ENCODE measurements at regions not wholly inside any gene's neighbourhood (a gene's known extent, or its start where the extent isn't known, plus 50 kb on each side); places are given as distances from the start of the nearest gene placed in this dataset.

DNA sequence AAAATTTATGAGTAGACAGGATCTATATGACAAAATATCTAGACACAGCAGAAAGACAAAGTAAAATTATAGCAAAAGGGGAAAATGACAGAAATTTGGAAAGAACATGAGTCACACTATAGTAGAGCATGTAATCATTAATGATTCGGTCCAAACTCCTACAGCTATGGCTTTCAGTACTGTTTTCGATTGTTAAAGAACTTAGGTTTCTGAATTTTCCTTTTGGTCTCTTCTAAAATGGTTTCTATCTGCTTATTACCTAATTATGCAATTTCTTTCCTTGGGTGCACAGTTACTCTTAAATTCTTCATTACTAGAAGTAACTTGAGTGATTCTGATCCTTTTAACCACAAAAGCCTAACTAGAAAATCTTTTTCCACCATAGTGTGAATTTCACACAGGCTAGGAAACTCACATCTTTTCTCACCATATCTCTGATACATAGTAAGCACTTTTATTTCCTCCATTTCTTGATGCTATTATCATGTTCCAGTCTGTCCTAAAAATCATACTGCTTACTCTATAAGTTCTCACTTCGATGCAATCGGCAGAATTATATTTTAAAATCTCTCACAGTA, 1101.4 kb downstream of the PCDH9 start:
- TF ChIP-seq, protein P1, sequence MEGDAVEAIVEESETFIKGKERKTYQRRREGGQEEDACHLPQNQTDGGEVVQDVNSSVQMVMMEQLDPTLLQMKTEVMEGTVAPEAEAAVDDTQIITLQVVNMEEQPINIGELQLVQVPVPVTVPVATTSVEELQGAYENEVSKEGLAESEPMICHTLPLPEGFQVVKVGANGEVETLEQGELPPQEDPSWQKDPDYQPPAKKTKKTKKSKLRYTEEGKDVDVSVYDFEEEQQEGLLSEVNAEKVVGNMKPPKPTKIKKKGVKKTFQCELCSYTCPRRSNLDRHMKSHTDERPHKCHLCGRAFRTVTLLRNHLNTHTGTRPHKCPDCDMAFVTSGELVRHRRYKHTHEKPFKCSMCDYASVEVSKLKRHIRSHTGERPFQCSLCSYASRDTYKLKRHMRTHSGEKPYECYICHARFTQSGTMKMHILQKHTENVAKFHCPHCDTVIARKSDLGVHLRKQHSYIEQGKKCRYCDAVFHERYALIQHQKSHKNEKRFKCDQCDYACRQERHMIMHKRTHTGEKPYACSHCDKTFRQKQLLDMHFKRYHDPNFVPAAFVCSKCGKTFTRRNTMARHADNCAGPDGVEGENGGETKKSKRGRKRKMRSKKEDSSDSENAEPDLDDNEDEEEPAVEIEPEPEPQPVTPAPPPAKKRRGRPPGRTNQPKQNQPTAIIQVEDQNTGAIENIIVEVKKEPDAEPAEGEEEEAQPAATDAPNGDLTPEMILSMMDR (IDR thresholded peaks at IDR 0.05; ENCODE audit: poor library complexity): no peak
- no peak for TF ChIP-seq EZH2 (IDR thresholded peaks at IDR 0.05; ENCODE audit: borderline replicate concordance)
- TF ChIP-seq EZH2phosphoT487 (IDR thresholded peaks at IDR 0.05; ENCODE audit: low read depth, severe bottlenecking, unreplicated experiment): no peak
- no peak overlapping the region for H2AFZ ChIP-seq
- H3K36me3 ChIP-seq (replicated peaks; ENCODE audit: insufficient read depth, low read depth): no peaks in the 10 kb centered on the region
- no peak for DNase-seq (ENCODE audit: low spot score)
- H3K9me2 ChIP-seq (replicated peaks; ENCODE audit: insufficient read depth): no peaks in the 10 kb centered on the region
- no peak overlapping the region for H3K27ac ChIP-seq
- H3K9me3 ChIP-seq (ENCODE audit: low read depth): no peaks in the 10 kb centered on the region
- H3K27me3 ChIP-seq: no peaks in the 10 kb centered on the region
- H4K20me1 ChIP-seq (ENCODE audit: insufficient read depth, poor library complexity, severe bottlenecking): no peaks in the 10 kb centered on the region
- 93% methylated on average over 4 of the region's 4 CpGs for WGBS (ENCODE audit: low lambda C conversion rate, missing lambda C conversion rate)
- H3K4me3 ChIP-seq: no peak overlapping the region
- H3K4me2 ChIP-seq: no peak overlapping the region
- H3K4me1 ChIP-seq (ENCODE audit: insufficient read depth): no peaks in the 10 kb centered on the region
- H3K79me2 ChIP-seq: no peaks in the 10 kb centered on the region

DNA sequence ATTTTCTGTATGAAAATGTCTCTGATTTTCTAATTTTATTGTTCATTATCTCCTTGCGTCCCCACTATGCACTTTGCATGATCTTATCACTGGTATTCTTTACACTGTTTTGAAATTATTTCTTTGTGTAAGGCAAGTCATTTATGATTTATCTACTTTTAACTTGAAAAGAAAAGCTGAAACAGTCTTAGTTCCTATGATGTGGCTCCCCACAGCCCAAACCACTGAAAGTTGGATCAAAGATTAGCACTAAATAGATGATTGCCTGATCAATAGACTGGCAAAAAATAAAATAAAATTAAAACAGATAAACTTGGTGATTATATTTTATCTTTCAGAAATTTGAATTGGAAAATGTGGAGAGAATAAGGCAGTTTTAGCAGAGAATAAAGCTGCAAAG, 1101.9 kb downstream of the PCDH9 start:
- Histone ChIP-seq H3K4me3 (no peak overlapping the region), H4K20me1 (ENCODE audit: insufficient read depth, poor library complexity, severe bottlenecking) (no peaks in the 10 kb centered on the region), H3K4me2 (no peak overlapping the region), H3K27me3 (no peaks in the 10 kb centered on the region), H3K27ac (no peak overlapping the region), H3K4me1 (ENCODE audit: insufficient read depth) (no peaks in the 10 kb centered on the region), H3K79me2 (no peaks in the 10 kb centered on the region), H2AFZ (no peak overlapping the region), H3K9me2 (replicated peaks; ENCODE audit: insufficient read depth) (no peaks in the 10 kb centered on the region), H3K9me3 (ENCODE audit: low read depth) (no peaks in the 10 kb centered on the region), H3K36me3 (replicated peaks; ENCODE audit: insufficient read depth, low read depth) (no peaks in the 10 kb centered on the region)
- DNase-seq (ENCODE audit: low spot score): no peak
- TF ChIP-seq EZH2 (IDR thresholded peaks at IDR 0.05; ENCODE audit: borderline replicate concordance) (no peak), EZH2phosphoT487 (IDR thresholded peaks at IDR 0.05; ENCODE audit: low read depth, severe bottlenecking, unreplicated experiment) (no peak)
- TF ChIP-seq, protein P1 (IDR thresholded peaks at IDR 0.05; ENCODE audit: poor library complexity): no peak
- 94% methylated on average over 1 of the region's 1 CpG for WGBS (ENCODE audit: low lambda C conversion rate, missing lambda C conversion rate)

DNA sequence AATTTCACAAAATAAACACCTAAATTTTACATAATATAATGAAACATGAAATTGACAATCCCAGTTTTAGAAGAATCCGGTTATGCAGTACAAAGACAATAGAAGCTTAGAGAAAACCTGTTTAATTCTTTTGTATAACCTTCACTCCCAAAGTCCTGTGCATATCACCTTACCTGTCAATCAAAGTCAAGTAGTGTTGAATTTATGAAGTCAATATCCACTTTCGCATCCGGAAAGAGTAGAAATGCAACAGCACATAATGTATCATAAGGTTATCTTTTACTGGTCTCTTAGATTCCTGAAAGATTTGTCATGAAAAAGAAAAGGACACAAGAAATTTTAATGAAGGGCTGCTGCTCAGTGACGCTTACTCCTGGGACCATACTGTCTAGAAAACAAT, 1112.6 kb downstream of the PCDH9 start:
- no peak for DNase-seq (ENCODE audit: low spot score)

More for the DNA sequence above, 1112.6 kb downstream of the PCDH9 start:
- Histone ChIP-seq H3K4me2 (no peak overlapping the region), H3K4me3 (no peak overlapping the region), H4K20me1 (ENCODE audit: insufficient read depth, poor library complexity, severe bottlenecking) (no peaks in the 10 kb centered on the region), H3K9me3 (ENCODE audit: low read depth) (no peaks in the 10 kb centered on the region), H3K36me3 (replicated peaks; ENCODE audit: insufficient read depth, low read depth) (no peaks in the 10 kb centered on the region), H3K79me2 (no peaks in the 10 kb centered on the region), H3K4me1 (ENCODE audit: insufficient read depth) (no peaks in the 10 kb centered on the region), H3K27ac (no peak overlapping the region), H2AFZ (no peak overlapping the region), H3K27me3 (no peaks in the 10 kb centered on the region), H3K9me2 (replicated peaks; ENCODE audit: insufficient read depth) (no peaks in the 10 kb centered on the region)
- TF ChIP-seq, protein P1 (IDR thresholded peaks at IDR 0.05; ENCODE audit: poor library complexity): no peak
- TF ChIP-seq EZH2phosphoT487 (IDR thresholded peaks at IDR 0.05; ENCODE audit: low read depth, severe bottlenecking, unreplicated experiment) (no peak), EZH2 (IDR thresholded peaks at IDR 0.05; ENCODE audit: borderline replicate concordance) (no peak)
- WGBS (ENCODE audit: low lambda C conversion rate, missing lambda C conversion rate): 82% methylated on average over 4 of the region's 4 CpGs

All from hepatocyte (in vitro differentiated cells).